HEK293 (cell line): ENCODE measurements at regions not wholly inside any gene's neighbourhood (a gene's known extent, or its start where the extent isn't known, plus 50 kb on each side); places are given as distances from the start of the nearest gene placed in this dataset.
A peak's percentile ranks its signal among the peaks of the same experiment; 100 is the strongest.

Source experiments
- CTCF ChIA-PET: fragments of 350-600 bp; formaldehyde crosslinking; extraction: SDS; loops from one replicate; lab custom pipeline; 2021; ENCODE audit warnings: antibody characterized with exemption; lab: Yijun Ruan, JAX
- POLR2A ChIA-PET: fragments of 300-600 bp; formaldehyde crosslinking; extraction: SDS; loops from one replicate; lab custom pipeline; 2020; ENCODE audit warnings: antibody characterized with exemption, inconsistent platforms; lab: Yijun Ruan, JAX
- H3K27ac ChIP-seq: fragments of 200-500 bp; sonication (Bioruptor generic); 2 replicates; pipeline ENCODE4 v1.5.1; 2014; ENCODE audit warnings: low read depth, low read length, control low read depth, inconsistent platforms; ENCODE audit errors: extremely low read depth
- H3K36me3 ChIP-seq, 2 experiments: fragments of 200-500 bp in 1 of 2; sonication (Bioruptor generic) in 1 of 2; 1 replicate in 1 of 2; 2 replicates in 1 of 2; pipeline ENCODE4 v1.5.1; 2014 to 2017; ENCODE audit warnings: inconsistent platforms in 2 of 2, low read length in 2 of 2; ENCODE audit not compliant: control insufficient read depth in 2 of 2, insufficient read depth in 1 of 2
- H3K4me1 ChIP-seq: fragments of 200-500 bp; sonication (Bioruptor generic); 2 replicates; pipeline ENCODE4 v1.5.1; 2014; ENCODE audit warnings: mild to moderate bottlenecking, low read length, inconsistent platforms; ENCODE audit not compliant: control insufficient read depth, insufficient read depth
- H3K4me3 ChIP-seq: 2 replicates; pipeline ENCODE4 v1.5.1; 2011; ENCODE audit warnings: low read depth, mild to moderate bottlenecking, control low read depth, low read length, moderate library complexity
- H3K9me3 ChIP-seq: fragments of 200-500 bp; sonication (Bioruptor generic); 2 replicates; pipeline ENCODE4 v1.5.1; 2014; ENCODE audit warnings: low read depth, low read length, inconsistent platforms; ENCODE audit not compliant: control insufficient read depth, insufficient read depth
- BCL11A ChIP-seq: fragments of 450-650 bp; formaldehyde crosslinking; IDR thresholded peaks from 2 replicates; pipeline ENCODE4 v1.5.1; 2016; ENCODE audit warnings: low read depth, missing biosample characterization, missing genetic modification characterization
- KLF1 ChIP-seq: fragments of 450-650 bp; formaldehyde crosslinking; IDR thresholded peaks from 2 replicates; pipeline ENCODE4 v1.5.1; 2016; ENCODE audit warnings: missing biosample characterization, missing genetic modification characterization
- KLF8 ChIP-seq: fragments of 450-650 bp; formaldehyde crosslinking; IDR thresholded peaks from 2 replicates; pipeline ENCODE4 v1.5.1; 2016; ENCODE audit warnings: missing biosample characterization, missing genetic modification characterization
- PRDM4 ChIP-seq: fragments of 450-650 bp; formaldehyde crosslinking; IDR thresholded peaks from 2 replicates; pipeline ENCODE4 v1.5.1; 2017; ENCODE audit warnings: missing biosample characterization, missing genetic modification characterization
- RBAK ChIP-seq: fragments of 450-650 bp; formaldehyde crosslinking; IDR thresholded peaks from 2 replicates; pipeline ENCODE4 v1.5.1; 2016; ENCODE audit warnings: missing biosample characterization, missing genetic modification characterization
- SETDB1 ChIP-seq: IDR thresholded peaks from one replicate; pipeline ENCODE4 v1.6.1; 2017; ENCODE audit warnings: mild to moderate bottlenecking, low read length, moderate library complexity, mixed read lengths; ENCODE audit not compliant: insufficient read length
- TRIM28 ChIP-seq: IDR thresholded peaks from 2 replicates; pipeline ENCODE4 v1.6.1; 2011; ENCODE audit warnings: low read length, control low read depth, borderline replicate concordance
- ZNF184 ChIP-seq: fragments of 450-650 bp; IDR thresholded peaks from 2 replicates; pipeline ENCODE4 v1.5.1; 2018; ENCODE audit warnings: missing biosample characterization, mild to moderate bottlenecking, missing genetic modification characterization
- ZNF24 ChIP-seq: fragments of 450-650 bp; formaldehyde crosslinking; IDR thresholded peaks from 2 replicates; pipeline ENCODE4 v1.5.1; 2016; ENCODE audit warnings: missing biosample characterization, missing genetic modification characterization
- ZNF555 ChIP-seq: fragments of 450-650 bp; formaldehyde crosslinking; conservative IDR thresholded peaks from 2 replicates; pipeline ENCODE4 v1.5.1; 2017; ENCODE audit warnings: missing biosample characterization, mild to moderate bottlenecking, missing genetic modification characterization, inconsistent platforms
- ZNF658 ChIP-seq: fragments of 450-650 bp; formaldehyde crosslinking; IDR thresholded peaks from 2 replicates; pipeline ENCODE4; 2016; ENCODE audit warnings: missing biosample characterization, missing genetic modification characterization
- ZNF785 ChIP-seq: fragments of 450-650 bp; formaldehyde crosslinking; IDR thresholded peaks from 2 replicates; pipeline ENCODE4 v1.5.1; 2016; ENCODE audit warnings: missing biosample characterization, missing genetic modification characterization
- TF ChIP-seq, protein P1 (sequence below): fragments of 450-650 bp; formaldehyde crosslinking; IDR thresholded peaks from 2 replicates; pipeline ENCODE4 v1.5.1; 2017; ENCODE audit warnings: missing biosample characterization, missing genetic modification characterization
- TF ChIP-seq, protein P2 (sequence below): fragments of 450-650 bp; formaldehyde crosslinking; IDR thresholded peaks from 2 replicates; pipeline ENCODE4 v1.5.1; 2016; ENCODE audit warnings: missing biosample characterization, missing genetic modification characterization
- TF ChIP-seq, protein P3 (sequence below): fragments of 450-650 bp; formaldehyde crosslinking; IDR thresholded peaks from 2 replicates; pipeline ENCODE4 v1.5.1; 2016; ENCODE audit warnings: missing biosample characterization, missing genetic modification characterization
- TF ChIP-seq, protein P4 (sequence below): fragments of 450-650 bp; formaldehyde crosslinking; IDR thresholded peaks from 2 replicates; pipeline ENCODE4 v1.5.1; 2016; ENCODE audit warnings: missing biosample characterization, missing genetic modification characterization
- TF ChIP-seq, protein P5 (sequence below): fragments of 450-650 bp; formaldehyde crosslinking; optimal IDR thresholded peaks from 2 replicates; pipeline ENCODE3; 2016; ENCODE audit warnings: missing biosample characterization, mild to moderate bottlenecking, missing genetic modification characterization

DNA sequence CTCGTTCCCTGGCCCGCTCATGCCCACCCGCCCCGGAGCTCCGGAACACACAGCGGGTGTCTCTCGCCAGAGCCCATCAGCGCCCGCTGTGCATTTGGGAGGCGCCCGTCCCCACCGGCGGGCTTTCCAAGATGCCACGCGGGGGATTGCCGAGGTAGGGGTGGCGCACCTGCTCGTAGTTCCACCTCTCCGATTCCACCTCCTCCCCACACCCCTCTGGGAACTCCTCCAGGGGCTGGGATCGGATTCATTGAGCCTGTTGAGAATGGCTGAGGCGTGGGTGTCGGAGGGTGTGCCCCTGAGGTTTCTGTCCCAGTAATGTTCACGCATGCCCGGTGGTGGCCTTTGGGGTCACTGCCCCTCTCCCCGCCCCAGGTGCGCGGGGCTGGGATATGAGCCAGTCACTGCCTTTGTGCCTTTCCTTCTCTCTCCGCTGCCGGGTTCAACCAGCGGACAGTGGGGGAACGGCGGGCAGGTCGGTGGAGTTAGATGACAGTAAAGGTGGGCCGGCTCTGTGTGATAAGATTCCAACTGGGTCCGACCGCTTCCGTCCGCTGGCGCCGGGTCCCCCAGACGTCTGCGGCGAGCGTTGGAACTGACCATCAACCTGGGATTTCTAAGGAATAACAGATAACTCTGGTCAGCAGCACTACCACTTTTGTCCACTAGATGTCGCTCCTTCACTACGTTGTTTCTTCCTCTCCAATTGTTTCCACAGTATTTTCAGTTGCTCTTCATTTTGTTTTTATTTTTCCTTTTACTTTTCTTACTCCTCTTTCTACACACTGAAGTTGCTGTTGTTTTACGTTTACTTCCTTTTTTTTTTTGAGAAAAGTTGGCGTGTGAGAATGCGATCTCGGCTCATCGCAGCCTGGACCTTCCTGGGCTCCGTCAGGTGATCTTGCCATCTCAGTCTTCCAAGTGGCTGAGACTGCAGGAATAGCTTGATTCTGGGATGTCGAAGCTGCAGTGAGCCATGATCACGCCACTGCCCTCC is 178.1 kb upstream of the ALG10B start (continued):
- TF ChIP-seq SETDB1, result no peak
- 0 out of 2 replicates have a peak, but pooled peaks have one; percentile 9 for TF ChIP-seq KLF1

- H3K9me3 ChIP-seq, result no peaks in the 10 kb centered on the region
- no peaks in the 10 kb centered on the region for H3K4me1 ChIP-seq
- no peaks in the 10 kb centered on the region for H3K36me3 ChIP-seq
- CTCF ChIA-PET, result interaction anchor here (0.7 to 1.2 kb wide), 6 partner anchors 143 to 1354 kb away, joined by 3 to 4 read pairs (median 4); partner anchors contain the start of gene ALG10B
- no peak overlapping the region for H3K4me3 ChIP-seq
- no peak overlapping the region for H3K27ac ChIP-seq
- POLR2A ChIA-PET, result interaction anchor here (0.7 kb wide), 1 partner anchor 176 kb away, joined by 3 read pairs; no protein-coding TSS in a partner anchor
- TF ChIP-seq, protein P1, sequence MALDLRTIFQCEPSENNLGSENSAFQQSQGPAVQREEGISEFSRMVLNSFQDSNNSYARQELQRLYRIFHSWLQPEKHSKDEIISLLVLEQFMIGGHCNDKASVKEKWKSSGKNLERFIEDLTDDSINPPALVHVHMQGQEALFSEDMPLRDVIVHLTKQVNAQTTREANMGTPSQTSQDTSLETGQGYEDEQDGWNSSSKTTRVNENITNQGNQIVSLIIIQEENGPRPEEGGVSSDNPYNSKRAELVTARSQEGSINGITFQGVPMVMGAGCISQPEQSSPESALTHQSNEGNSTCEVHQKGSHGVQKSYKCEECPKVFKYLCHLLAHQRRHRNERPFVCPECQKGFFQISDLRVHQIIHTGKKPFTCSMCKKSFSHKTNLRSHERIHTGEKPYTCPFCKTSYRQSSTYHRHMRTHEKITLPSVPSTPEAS, result no peak
- no peak for TF ChIP-seq BCL11A (tag by site-specific recombination)
- TF ChIP-seq ZNF184 (tag by site-specific recombination), result no peak
- no peak for TF ChIP-seq ZNF658 (tag by site-specific recombination)
- TF ChIP-seq, protein P2, sequence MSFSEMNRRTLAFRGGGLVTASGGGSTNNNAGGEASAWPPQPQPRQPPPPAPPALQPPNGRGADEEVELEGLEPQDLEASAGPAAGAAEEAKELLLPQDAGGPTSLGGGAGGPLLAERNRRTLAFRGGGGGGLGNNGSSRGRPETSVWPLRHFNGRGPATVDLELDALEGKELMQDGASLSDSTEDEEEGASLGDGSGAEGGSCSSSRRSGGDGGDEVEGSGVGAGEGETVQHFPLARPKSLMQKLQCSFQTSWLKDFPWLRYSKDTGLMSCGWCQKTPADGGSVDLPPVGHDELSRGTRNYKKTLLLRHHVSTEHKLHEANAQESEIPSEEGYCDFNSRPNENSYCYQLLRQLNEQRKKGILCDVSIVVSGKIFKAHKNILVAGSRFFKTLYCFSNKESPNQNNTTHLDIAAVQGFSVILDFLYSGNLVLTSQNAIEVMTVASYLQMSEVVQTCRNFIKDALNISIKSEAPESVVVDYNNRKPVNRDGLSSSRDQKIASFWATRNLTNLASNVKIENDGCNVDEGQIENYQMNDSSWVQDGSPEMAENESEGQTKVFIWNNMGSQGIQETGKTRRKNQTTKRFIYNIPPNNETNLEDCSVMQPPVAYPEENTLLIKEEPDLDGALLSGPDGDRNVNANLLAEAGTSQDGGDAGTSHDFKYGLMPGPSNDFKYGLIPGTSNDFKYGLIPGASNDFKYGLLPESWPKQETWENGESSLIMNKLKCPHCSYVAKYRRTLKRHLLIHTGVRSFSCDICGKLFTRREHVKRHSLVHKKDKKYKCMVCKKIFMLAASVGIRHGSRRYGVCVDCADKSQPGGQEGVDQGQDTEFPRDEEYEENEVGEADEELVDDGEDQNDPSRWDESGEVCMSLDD (tag by site-specific recombination), result no peak
- no peak for TF ChIP-seq ZNF24 (tag by site-specific recombination)
- no peak for TF ChIP-seq KLF1
Observed at GRCh38 chr12:38139456-38139855, 177.1 kb upstream of the ALG10B start.

GRCh38 chr12:38141239-38141638 is 175.3 kb upstream of the ALG10B start:
- TF ChIP-seq, protein P3, sequence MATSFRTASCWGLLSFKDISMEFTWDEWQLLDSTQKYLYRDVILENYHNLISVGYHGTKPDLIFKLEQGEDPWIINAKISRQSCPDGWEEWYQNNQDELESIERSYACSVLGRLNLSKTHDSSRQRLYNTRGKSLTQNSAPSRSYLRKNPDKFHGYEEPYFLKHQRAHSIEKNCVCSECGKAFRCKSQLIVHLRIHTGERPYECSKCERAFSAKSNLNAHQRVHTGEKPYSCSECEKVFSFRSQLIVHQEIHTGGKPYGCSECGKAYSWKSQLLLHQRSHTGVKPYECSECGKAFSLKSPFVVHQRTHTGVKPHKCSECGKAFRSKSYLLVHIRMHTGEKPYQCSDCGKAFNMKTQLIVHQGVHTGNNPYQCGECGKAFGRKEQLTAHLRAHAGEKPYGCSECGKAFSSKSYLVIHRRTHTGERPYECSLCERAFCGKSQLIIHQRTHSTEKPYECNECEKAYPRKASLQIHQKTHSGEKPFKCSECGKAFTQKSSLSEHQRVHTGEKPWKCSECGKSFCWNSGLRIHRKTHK (tag by site-specific recombination), result no peak
- no peak for TF ChIP-seq ZNF785
- TF ChIP-seq, protein P4, sequence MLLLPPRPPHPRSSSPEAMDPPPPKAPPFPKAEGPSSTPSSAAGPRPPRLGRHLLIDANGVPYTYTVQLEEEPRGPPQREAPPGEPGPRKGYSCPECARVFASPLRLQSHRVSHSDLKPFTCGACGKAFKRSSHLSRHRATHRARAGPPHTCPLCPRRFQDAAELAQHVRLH (tag by site-specific recombination), result no peak
- H3K4me3 ChIP-seq, result no peak overlapping the region
- H3K4me1 ChIP-seq, result no peaks in the 10 kb centered on the region
- H3K27ac ChIP-seq, result no peak overlapping the region
- no peaks in the 10 kb centered on the region for H3K36me3 ChIP-seq
- ChIA-PET POLR2A (no interaction called here), CTCF (interaction anchor here (1.0 kb wide), 1 partner anchor 174 kb away, joined by 3 read pairs; no protein-coding TSS in a partner anchor)
- no peaks in the 10 kb centered on the region for H3K9me3 ChIP-seq

DNA sequence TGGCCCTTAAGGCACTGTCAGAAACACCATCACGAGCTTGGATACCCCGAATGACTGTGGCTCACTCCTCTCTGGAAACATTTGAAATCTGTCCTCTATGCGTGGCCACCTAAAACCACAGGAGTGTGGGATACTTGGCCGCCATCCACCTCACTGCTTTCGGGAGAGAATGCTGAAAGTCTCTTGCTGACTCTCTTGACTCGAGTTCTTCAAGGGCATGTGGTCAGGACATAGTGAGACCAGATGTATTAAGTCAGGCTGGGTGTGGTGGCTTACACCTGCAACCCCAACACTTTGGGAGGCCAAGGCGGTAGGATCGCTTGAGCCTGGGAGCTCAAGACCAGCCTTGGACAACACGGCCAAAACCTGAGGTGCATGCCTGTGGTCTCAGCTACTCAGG is 174.7 kb upstream of the ALG10B start:
- H3K4me1 ChIP-seq, result no peaks in the 10 kb centered on the region
- H3K36me3 ChIP-seq, result no peaks in the 10 kb centered on the region
- no peaks in the 10 kb centered on the region for H3K9me3 ChIP-seq
- ChIA-PET CTCF (interaction anchor here (0.5 to 1.1 kb wide), 3 partner anchors 112 to 962 kb away, joined by 3 read pairs; no protein-coding TSS in a partner anchor), POLR2A (no interaction called here)
- no peak overlapping the region for H3K4me3 ChIP-seq
- no peak overlapping the region for H3K27ac ChIP-seq
- TF ChIP-seq ZNF24 (tag by site-specific recombination) (no peak), RBAK (tag by site-specific recombination) (no peak), PRDM4 (no peak), ZNF555 (tag by site-specific recombination) (no peak), KLF8 (no peak), TRIM28 (no peak)
- TF ChIP-seq, protein P5, sequence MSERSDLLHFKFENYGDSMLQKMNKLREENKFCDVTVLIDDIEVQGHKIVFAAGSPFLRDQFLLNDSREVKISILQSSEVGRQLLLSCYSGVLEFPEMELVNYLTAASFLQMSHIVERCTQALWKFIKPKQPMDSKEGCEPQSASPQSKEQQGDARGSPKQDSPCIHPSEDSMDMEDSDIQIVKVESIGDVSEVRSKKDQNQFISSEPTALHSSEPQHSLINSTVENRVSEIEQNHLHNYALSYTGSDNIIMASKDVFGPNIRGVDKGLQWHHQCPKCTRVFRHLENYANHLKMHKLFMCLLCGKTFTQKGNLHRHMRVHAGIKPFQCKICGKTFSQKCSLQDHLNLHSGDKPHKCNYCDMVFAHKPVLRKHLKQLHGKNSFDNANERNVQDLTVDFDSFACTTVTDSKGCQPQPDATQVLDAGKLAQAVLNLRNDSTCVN (tag by site-specific recombination), result no peak
